ENCODE measurements at regions not wholly inside any gene's neighbourhood (a gene's known extent, or its start where the extent isn't known, plus 50 kb on each side); places are given as distances from the start of the nearest gene placed in this dataset.

- TF ChIP-seq CTCF (IDR thresholded peaks at IDR 0.05) (no peak), POLR2A (IDR thresholded peaks at IDR 0.05) (no peak)
These were observed 87.5 kb upstream of the DHX15 start for GRCh38 chr4:24671849-24672248.

Data from Peyer's patch (tissue), 4 donors.